NCI-H524 treated with DMSO at 0.1 percent for 48 hours (cell line): ENCODE measurements at regions not wholly inside any gene's neighbourhood (a gene's known extent, or its start where the extent isn't known, plus 50 kb on each side); places are given as distances from the start of the nearest gene placed in this dataset.
"Not testable (repeated sequence)": the region's sequence is repeated elsewhere in the genome, so short reads cannot be mapped to it uniquely, and the experiment has no call there.

ENCODE experiments used
- DNase-seq: peaks from one replicate; lab custom pipeline; 2025; lab: John Stamatoyannopoulos, UW

DNA sequence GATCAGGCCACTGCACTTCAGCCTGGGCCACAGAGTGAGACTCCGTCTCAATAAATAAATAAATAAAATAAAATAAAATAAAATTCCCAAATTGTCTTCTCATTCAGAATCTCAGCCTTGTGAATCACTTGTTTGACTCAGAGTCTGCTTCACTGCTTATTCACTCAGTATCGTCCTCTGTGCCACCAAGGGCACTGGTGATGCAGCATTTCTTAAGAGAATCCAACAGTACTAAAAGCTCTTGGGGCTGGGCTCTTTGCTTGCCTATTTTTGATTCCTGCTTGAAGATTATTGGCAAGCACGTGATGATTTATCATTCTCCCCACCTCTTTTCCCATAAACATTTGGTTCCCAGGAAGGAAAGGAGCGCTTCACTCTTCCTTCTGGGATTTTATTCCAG lies 54.8 kb upstream of the HMGB1 start:
- DNase-seq: no peak

DNA sequence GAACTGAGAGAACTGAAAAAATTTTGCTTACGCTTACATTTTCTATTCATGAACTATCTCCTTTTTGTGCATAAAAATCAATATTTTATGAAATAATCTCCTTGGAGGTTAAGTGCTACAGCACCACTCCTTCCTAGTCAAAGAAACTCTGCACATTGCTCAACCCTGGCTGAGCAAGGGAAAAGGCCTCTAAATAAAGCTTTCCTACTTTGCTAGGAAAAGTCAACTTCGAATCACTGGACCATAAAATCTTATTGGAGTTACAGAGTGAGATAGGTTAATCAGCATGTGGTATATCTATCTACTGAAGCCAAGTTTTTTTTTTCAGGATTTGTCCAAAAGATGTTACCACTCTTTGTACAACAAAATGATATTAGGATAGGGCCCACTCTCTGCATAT lies 57.5 kb upstream of the HMGB1 start:
- DNase-seq: peak; percentile 59

DNA sequence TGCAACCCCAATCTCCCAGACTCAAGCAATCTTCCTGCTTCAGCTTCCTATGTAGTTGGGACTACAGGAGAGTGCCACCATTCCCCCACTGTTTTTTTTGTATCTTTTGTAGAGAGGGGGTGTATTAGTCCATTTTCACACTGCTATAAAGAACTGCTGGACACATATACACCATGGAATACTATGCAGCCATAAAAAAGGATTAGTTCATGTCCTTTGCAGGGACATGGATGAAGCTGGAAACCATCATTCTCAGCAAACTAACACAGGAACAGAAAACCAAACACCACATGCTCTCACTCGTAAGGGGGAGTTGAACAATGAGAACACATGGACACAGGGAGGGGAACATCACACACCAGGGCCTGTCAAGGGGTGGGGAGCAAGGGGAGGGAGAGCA lies 58.1 kb upstream of the HMGB1 start:
- DNase-seq: not testable (repeated sequence)

DNA sequence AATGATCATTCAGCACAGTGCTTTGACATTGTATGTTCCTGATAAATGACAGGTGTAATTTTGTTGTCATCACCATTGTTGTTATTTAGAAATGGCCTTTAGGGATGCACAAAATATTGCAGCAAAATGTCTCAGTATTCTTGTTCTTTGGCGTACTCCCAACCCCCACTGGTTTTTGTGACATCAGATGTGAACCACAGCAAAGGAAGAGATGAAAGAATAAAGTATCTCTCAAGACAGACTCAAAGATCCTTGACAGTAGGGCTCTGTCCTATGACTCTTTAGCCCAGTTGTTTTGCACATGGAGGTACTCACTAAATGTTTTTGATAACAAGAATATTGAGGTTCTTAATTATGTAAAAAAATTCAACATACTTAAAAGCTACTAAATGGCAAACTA lies 59.5 kb upstream of the HMGB1 start:
- DNase-seq: not testable (repeated sequence)

DNA sequence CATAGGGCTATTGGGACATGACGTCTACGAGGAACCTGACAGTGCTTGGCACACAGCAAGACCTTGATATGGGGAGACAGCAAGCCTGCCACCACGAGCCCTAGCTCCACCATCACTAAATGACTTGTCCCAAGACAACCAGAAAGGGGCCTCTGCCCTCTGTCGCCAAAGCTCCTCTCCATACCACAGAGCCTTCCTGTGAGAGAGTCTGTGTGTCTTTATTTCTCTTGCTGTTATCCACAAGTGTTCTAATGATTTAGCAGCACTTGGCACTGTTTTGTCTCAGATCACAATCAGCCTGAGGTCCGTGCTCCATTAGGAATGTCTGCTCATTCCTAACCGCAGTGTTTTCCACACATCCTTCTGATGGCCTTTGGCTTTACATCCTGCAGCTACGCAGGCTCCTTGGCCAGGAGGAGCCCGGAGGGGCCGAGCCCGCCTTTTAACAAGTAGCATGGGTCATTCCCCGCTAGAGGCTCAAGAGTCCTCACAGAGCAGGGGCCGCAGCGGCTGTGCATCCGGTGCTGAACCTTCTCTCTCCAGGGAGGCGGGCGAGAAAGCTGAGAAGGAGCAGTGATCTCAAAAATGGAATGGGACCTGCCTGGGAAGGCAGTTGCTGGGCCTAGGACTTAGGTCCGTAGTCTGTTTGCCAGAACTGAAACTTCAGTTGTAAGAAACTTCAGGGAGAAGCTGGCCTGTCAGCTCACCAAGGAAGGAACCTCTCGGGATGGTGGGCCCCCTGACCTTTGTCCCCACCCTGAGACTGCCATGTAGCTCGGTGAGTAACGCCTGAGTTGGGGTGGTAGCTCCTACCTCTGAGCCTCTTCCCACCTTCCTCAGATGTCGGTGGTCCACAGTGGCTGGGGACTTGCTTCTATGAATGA lies 61.1 kb upstream of the HMGB1 start:
- DNase-seq: no peak

DNA sequence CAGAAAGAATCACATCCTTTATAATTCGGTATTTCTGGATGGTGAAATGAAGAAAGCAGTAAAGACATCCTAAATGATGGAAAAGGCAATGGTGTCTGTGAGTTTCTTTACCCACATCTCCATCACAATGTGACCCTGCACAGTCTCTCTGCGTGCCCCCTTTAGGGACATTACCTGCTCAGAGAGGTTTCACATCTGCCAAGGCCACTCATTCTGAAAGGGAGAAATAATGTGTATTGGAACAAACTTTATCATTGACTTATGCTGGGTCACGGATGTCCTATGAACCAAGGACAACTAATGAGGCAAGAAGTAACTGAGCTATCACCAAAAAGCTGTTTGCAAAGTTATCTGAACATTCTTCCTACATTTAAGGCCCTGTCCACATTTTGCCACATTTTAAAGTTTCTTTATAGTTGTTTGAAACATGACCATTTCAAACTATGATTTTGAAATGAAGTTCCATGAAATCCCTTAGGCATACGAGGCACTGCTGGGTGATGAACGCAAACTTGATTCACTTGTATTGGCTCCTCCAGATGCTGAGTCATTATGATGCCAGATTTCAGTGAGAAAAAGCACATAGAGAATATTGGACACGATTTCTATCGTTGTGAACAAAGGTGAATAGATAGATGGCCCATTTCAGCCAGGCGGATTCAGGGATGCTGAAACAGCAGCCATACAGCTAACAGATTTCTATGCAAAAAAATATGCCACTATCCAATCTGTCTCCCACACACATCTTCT lies 63.5 kb upstream of the HMGB1 start:
- DNase-seq: no peak

DNA sequence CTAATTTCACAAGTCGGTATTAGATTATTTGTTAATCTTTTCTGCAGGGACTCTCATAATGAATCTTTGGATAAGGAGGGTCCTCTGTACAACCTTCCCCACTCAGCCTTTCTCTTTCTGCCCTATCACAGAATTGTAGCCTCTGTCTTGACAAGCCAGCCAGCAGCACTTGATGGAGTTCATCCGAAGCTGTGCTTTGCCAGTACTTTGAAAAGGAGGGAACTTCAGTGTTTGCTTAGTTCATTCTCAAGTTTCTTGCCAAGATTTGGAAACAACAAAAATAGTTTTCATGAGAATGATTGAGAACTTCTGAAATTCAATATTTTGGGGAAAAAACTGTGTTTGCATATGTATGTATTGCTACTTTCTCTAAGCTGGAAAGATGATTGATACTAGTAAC lies 69.3 kb upstream of the HMGB1 start:
- no peak for DNase-seq

DNA sequence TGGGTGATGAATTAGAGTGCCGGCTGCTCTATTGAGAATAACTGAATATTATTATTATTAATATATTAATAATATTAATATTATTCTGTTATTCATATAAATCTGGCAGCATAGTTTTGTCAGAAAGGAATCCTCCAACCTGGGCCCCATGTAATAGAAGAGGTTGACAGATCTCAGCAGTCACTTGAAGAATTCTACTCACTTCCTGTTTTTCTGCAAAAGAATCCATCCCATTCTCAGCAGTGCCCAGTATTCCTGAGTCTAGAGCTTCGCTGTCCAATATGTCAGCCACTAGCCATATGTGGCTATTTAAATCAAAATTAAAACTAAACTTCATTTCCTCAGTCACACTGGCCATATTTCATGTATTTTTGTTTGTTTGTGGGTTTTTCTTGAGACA lies 72.4 kb upstream of the USPL1 start:
- DNase-seq: no peak

DNA sequence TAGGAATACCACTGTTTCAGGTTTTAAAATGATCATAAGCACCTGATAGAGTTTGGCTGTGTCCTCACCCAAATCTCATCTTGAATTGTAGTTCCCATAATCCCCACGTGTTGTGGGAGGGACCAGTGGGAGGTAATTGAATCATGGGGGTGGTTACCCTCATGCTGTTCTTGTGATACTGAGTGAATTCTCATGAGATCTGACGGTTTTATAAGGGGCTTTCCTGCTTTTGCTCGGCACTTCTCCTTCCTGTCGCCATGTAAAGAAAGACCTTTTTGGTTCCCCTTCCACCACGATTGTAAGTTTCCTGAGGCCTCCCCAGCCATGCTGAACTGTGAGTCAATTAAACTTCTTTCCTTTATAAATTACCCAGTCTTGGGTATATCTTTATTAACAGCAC lies 69.7 kb upstream of the USPL1 start:
- DNase-seq: not testable (repeated sequence)

DNA sequence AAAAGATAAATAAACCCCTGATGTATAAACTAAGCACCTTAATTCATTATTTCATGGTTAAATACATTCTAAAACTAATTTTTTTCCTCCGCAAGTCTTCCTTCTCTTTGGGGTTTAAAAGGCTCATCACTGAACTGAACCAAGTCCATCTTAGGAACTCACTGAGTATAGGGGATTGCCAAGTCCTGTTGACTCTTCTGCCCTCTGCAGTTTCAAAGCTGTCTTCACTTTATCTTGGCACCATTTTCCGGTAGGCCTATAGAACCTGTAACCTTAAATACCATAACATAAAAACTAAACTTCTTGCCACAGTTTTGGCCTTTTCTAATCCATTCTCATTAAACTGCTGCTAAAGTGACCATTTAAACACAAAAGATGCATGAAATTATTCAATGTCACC lies 66.5 kb upstream of the USPL1 start:
- peak; percentile 24 for DNase-seq

DNA sequence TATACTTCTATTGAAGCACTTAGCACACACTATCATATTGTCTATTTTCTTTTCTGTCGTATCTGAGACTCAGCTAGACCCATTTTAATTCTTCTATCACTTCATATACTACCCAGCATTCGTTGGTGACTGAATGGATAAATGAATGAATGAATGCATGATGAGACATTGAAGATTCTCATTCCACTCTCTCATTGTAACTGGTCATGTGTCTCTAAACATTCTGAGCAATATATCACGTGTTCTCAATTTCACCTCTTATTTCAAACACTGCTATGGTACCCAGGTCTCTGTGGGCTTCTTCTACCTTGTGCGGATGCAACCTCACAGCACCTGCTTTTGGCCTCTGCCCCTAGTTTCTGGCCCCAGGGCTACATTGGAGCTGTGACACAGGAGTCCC lies 65.2 kb upstream of the USPL1 start:
- DNase-seq: no peak

DNA sequence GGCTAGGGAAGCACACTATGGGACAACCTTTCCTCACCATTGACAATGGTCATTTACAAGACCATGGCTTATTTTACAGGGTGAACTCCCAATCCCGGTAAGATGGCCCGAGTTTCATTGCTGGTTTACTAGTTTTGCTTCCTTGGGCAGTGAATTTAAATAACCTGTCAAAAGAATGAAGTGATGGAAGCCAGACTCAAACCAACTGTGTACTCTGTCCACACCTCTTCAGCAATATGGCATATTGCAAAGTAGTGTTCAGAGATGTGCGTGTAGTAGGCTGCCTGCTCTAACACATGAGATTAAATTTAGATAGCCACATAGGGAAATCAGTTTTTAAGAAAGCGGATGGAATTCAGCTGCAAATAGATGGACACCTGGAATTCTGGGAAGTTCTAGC lies 58.4 kb upstream of the USPL1 start:
- DNase-seq: no peak

DNA sequence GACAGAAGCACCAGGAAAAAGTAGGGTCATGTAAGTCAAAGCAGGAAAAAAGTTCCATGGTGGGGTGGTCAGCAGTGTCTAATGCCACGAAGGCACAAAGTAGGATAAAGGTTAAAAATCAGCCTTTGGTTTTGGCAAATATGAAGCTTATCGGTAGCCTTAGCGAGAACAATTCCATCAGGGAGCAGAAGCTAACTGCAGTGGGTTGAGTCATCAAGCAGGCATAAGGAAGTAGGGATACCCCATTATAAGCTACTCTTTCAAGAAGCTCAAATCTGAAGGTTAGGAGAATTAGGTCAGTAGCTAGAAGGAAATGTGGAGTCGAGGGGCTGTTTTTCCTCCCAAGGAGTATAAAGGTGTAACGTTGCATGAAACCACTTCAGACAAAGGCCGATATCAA lies 57.5 kb upstream of the USPL1 start:
- no peak for DNase-seq

DNA sequence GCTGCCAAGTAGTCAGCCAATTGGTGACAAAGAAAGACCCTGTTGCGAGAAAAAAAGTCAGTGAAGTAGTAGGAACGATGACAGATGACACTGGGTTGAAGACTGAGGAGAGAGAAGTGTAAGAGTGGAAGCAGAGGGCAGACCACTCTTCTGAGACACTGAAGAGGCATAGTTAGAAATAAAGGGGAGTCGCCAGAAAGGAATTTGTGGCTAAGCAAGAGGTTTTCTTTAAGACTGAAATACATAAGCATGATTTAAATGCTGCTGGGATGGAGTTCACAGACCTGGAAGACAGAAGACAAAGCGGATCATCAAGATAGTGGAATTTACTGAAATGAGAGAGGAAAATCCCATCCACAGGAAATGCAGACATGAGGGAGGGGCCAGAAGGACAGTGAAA lies 56.2 kb upstream of the USPL1 start:
- no peak for DNase-seq

DNA sequence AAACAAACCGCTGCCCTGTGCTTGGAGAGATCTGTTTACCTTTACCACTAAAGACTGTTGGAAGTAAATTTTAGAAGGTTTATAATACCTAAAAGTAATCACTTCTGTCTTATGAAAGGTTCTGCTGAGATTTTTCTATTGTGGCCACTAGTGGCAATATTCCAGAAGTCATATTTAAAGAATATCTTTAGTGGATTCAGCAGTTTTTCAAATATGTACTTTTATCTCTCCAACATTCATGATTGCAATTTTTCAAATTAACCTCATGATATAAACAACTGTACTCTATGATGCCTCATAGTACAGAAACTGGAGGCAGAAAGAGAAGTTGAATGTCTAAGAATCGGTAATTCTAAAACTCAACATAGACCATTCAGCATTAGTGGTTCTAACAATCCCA lies 53.2 kb upstream of the USPL1 start:
- no peak for DNase-seq

DNA sequence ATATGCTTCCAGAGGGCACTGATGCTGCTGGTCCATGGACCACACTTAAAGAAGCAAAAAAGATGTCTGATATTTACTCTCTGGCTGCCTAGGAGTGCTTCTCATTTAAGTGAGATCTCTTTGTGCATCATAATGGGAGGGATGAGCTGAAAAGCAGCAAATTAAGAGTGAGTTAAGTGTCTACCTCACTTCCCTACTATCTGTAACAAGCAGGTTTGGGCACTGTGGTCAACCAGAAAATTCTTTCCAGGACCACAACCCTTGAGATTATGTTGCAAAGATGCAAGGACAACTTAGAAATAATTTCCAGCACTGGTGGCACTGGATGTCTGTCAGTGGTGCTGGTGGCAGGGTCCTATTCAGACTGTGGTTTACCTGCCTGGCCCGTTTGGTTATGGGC lies 52.1 kb upstream of the USPL1 start:
- DNase-seq: no peak

DNA sequence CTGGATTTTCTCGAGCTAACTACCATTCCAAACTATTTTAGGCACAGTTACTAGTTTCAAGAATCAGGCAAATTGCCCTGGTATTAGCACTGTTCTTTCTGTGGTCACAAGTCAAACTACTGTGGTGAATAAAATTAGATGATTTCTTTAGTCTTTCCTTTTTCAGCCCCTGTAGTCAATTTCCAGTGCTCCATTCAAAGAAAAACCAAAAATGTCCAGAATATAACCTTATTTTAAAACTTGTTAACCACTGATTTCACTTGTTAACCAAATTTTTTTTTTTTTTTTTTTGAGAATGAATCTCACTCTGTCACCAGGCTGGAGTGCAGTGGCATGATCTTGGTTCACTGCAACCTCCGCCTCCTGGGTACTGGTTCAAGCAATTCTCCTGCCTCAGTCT lies 50.6 kb upstream of the USPL1 start:
- DNase-seq: no peak
